Fibroblast of lung (primary cell): ENCODE measurements at regions not wholly inside any gene's neighbourhood (a gene's known extent, or its start where the extent isn't known, plus 50 kb on each side); places are given as distances from the start of the nearest gene placed in this dataset.

Experiments
- CTCF ChIP-seq, 2 donors: IDR thresholded peaks in 1 of 2; conservative IDR thresholded peaks in 1 of 2; 1 replicate in 1 of 2; 2 replicates in 1 of 2; pipeline ENCODE4 v1.5.1; 2011 to 2012; ENCODE audit warnings: low read length in 2 of 2, control low read depth in 1 of 2, inconsistent platforms in 1 of 2, low read depth in 1 of 2, mild to moderate bottlenecking in 1 of 2
- EZH2 ChIP-seq: IDR thresholded peaks from 2 replicates; pipeline ENCODE4 v1.5.1; 2012; ENCODE audit warnings: low read length, control low read depth, mild to moderate bottlenecking; ENCODE audit errors: missing control alignments

GRCh38 chr13:80458543-80458942 is 117.6 kb upstream of the SPRY2 start:
- no peak for TF ChIP-seq CTCF (conservative IDR thresholded peaks at IDR 0.05 in 1 of 2, IDR thresholded peaks at IDR 0.05 in 1 of 2; ENCODE audit: low read depth in 1 of 2, low read length in 2 of 2)
- no peak for TF ChIP-seq EZH2
